ENCODE measurements at regions not wholly inside any gene's neighbourhood (a gene's known extent, or its start where the extent isn't known, plus 50 kb on each side); places are given as distances from the start of the nearest gene placed in this dataset.

GRCh38 chr9:78626971-78627370 is 330.0 kb downstream of the PSAT1 start:
- no peaks in the 10 kb centered on the region for H3K4me1 ChIP-seq
- DNase-seq (ENCODE audit: low read depth in 1 of 2, low spot score in 1 of 2) (no peak), FAIRE-seq (no peak), ATAC-seq (no peak)
- CTCF ChIA-PET = interaction anchor here (1.2 kb wide), 1 partner anchor 519 kb away, joined by 3 read pairs; no protein-coding TSS in a partner anchor
- no peak overlapping the region for H3K4me3 ChIP-seq
- POLR2A ChIA-PET = no interaction called here
- no peaks in the 10 kb centered on the region for H3K9me3 ChIP-seq
- TF ChIP-seq, protein P1, sequence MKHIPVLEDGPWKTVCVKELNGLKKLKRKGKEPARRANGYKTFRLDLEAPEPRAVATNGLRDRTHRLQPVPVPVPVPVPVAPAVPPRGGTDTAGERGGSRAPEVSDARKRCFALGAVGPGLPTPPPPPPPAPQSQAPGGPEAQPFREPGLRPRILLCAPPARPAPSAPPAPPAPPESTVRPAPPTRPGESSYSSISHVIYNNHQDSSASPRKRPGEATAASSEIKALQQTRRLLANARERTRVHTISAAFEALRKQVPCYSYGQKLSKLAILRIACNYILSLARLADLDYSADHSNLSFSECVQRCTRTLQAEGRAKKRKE (CRISPR knock-in tag; IDR thresholded peaks at IDR 0.05; ENCODE audit: low read depth) = no peak
- TF ChIP-seq NPAS2 (CRISPR knock-in tag; IDR thresholded peaks at IDR 0.05; ENCODE audit: borderline replicate concordance) (no peak), RNF2 (IDR thresholded peaks at IDR 0.05; ENCODE audit: borderline replicate concordance, low read depth) (no peak), HOXA7 (CRISPR knock-in tag; IDR thresholded peaks at IDR 0.05) (no peak)
- no peak overlapping the region for H3K27ac ChIP-seq
- H3K4me2 ChIP-seq = no peak overlapping the region

- CTCF ChIA-PET = no interaction called here
- TF ChIP-seq HEYL (CRISPR knock-in tag; IDR thresholded peaks at IDR 0.05) = no peak
- TF ChIP-seq RNF2 (IDR thresholded peaks at IDR 0.05; ENCODE audit: borderline replicate concordance, low read depth) = no peak
- no peak for TF ChIP-seq RFX5 (IDR thresholded peaks at IDR 0.05)
- TF ChIP-seq KDM5A (IDR thresholded peaks at IDR 0.05) = no peak
- TF ChIP-seq RAD21 (conservative IDR thresholded peaks at IDR 0.05 in 1 of 2, IDR thresholded peaks at IDR 0.05 in 1 of 2) = no peak
- TF ChIP-seq, protein P2, sequence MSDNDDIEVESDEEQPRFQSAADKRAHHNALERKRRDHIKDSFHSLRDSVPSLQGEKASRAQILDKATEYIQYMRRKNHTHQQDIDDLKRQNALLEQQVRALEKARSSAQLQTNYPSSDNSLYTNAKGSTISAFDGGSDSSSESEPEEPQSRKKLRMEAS (IDR thresholded peaks at IDR 0.05) = no peak
- H3K4me3 ChIP-seq = no peak overlapping the region
- H3K27ac ChIP-seq = no peak overlapping the region
- 85% methylated on average over 4 of the region's 4 CpGs for WGBS (ENCODE audit: missing lambda C conversion rate)
- no peaks in the 10 kb centered on the region for H3K4me1 ChIP-seq
- H3K4me2 ChIP-seq = no peak overlapping the region
- POLR2A ChIA-PET = no interaction called here
- FAIRE-seq (no peak), ATAC-seq (no peak), DNase-seq (ENCODE audit: low read depth in 1 of 2, low spot score in 1 of 2) (no peak)
- H3K9me3 ChIP-seq = no peaks in the 10 kb centered on the region
Measured at GRCh38 chr9:78630966-78631365, 334.0 kb downstream of the PSAT1 start.

GRCh38 chr9:78640728-78641127 is 343.8 kb downstream of the PSAT1 start:
- H3K4me2 ChIP-seq = no peak overlapping the region
- TF ChIP-seq HES2 (IDR thresholded peaks at IDR 0.05) (no peak), TFCP2L1 (CRISPR knock-in tag; IDR thresholded peaks at IDR 0.05) (no peak)
- 75% methylated on average over 4 of the region's 4 CpGs for WGBS (ENCODE audit: missing lambda C conversion rate)
- ATAC-seq (no peak), DNase-seq (ENCODE audit: low read depth in 1 of 2, low spot score in 1 of 2) (no peak), FAIRE-seq (no peak)
- peaks cover 4% of the 10 kb centered on the region; the same call in 2 of the 3 replicates for H3K9me3 ChIP-seq
- H3K4me3 ChIP-seq = no peak overlapping the region
- no peak overlapping the region for H3K27ac ChIP-seq
- H3K4me1 ChIP-seq = no peaks in the 10 kb centered on the region
- CTCF ChIA-PET = no interaction called here
- POLR2A ChIA-PET = no interaction called here

GRCh38 chr9:78644359-78644758 is 347.4 kb downstream of the PSAT1 start:
- Histone ChIP-seq H3K4me3 (no peak overlapping the region), H3K4me1 (no peaks in the 10 kb centered on the region), H3K4me2 (no peak overlapping the region), H3K9me3 (peaks cover 11% of the 10 kb centered on the region), H3K27ac (no peak overlapping the region)
- CTCF ChIA-PET = no interaction called here
- no peak for ATAC-seq
- no peak for FAIRE-seq
- no peak for TF ChIP-seq MYC (IDR thresholded peaks at IDR 0.05; ENCODE audit: borderline replicate concordance, low read length)
- no peak for TF ChIP-seq TP53 (CRISPR knock-in tag; IDR thresholded peaks at IDR 0.05)
- TF ChIP-seq, protein P3, sequence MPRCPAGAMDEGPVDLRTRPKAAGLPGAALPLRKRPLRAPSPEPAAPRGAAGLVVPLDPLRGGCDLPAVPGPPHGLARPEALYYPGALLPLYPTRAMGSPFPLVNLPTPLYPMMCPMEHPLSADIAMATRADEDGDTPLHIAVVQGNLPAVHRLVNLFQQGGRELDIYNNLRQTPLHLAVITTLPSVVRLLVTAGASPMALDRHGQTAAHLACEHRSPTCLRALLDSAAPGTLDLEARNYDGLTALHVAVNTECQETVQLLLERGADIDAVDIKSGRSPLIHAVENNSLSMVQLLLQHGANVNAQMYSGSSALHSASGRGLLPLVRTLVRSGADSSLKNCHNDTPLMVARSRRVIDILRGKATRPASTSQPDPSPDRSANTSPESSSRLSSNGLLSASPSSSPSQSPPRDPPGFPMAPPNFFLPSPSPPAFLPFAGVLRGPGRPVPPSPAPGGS (IDR thresholded peaks at IDR 0.05) = no peak
- TF ChIP-seq ZNF302 (CRISPR knock-in tag; IDR thresholded peaks at IDR 0.05) = no peak
- no peak for DNase-seq (ENCODE audit: low read depth in 1 of 2, low spot score in 1 of 2)
- POLR2A ChIA-PET = no interaction called here

- ATAC-seq = no peak
- H3K4me2 ChIP-seq = no peak overlapping the region
- FAIRE-seq = no peak
- CTCF ChIA-PET = no interaction called here
- H3K27ac ChIP-seq = no peak overlapping the region
- DNase-seq (ENCODE audit: low read depth in 1 of 2, low spot score in 1 of 2) = peak in 1 of 2 experiments; percentile 3
- whole genome bisulfite sequencing (ENCODE audit: missing lambda C conversion rate) = 5% methylated on average over 1 of the region's 1 CpG
- H3K9me3 ChIP-seq = no peaks in the 10 kb centered on the region
- no peak overlapping the region for H3K4me3 ChIP-seq
- POLR2A ChIA-PET = no interaction called here
- no peaks in the 10 kb centered on the region for H3K4me1 ChIP-seq
- TF ChIP-seq NR3C1 (IDR thresholded peaks at IDR 0.05) (no peak), EHF (CRISPR knock-in tag; IDR thresholded peaks at IDR 0.05) (no peak), RAD21 (conservative IDR thresholded peaks at IDR 0.05 in 1 of 2, IDR thresholded peaks at IDR 0.05 in 1 of 2) (no peak), KDM1A (IDR thresholded peaks at IDR 0.05; ENCODE audit: low read depth) (no peak), RCOR1 (IDR thresholded peaks at IDR 0.05; ENCODE audit: low read depth, low read length) (no peak), ZNF302 (CRISPR knock-in tag; IDR thresholded peaks at IDR 0.05) (no peak), TP53 (CRISPR knock-in tag; IDR thresholded peaks at IDR 0.05) (no peak), SREBF2 (IDR thresholded peaks at IDR 0.05) (no peak), HOXA7 (CRISPR knock-in tag; IDR thresholded peaks at IDR 0.05) (no peak)
Measured at GRCh38 chr9:78654324-78654723, 357.4 kb downstream of the PSAT1 start.
